SK-N-SH (cell line): ENCODE measurements at regions not wholly inside any gene's neighbourhood (a gene's known extent, or its start where the extent isn't known, plus 50 kb on each side); places are given as distances from the start of the nearest gene placed in this dataset.

Experiments
- CTCF ChIA-PET: fragments of 300-600, 350-600 bp; formaldehyde crosslinking; extraction: SDS; loops from one replicate; lab custom pipeline; 2021; lab: Yijun Ruan, JAX
- POLR2A ChIA-PET: fragments of 350-600 bp; sonication (Branson Sonifier 250); formaldehyde crosslinking; extraction: SDS; loops from one replicate; lab custom pipeline; 2020; ENCODE audit warnings: antibody characterized with exemption, inconsistent platforms; lab: Yijun Ruan, JAX
- DNase-seq: peaks from one replicate; pipeline ENCODE4 v3.0.0; 2012
- H2AFZ ChIP-seq: fragments of 200-600 bp; sonication (generic); 2 replicates; pipeline ENCODE4 v1.8.1; 2016; ENCODE audit warnings: antibody characterized with exemption, mild to moderate bottlenecking, low read depth
- H3F3A ChIP-seq: fragments of 200-600 bp; sonication (generic); replicated peaks from 2 replicates; pipeline ENCODE3; 2016; ENCODE audit warnings: antibody characterized with exemption, mild to moderate bottlenecking; ENCODE audit not compliant: insufficient read depth
- H3K27ac ChIP-seq, 2 experiments: fragments of 200-500 bp in 1 of 2; fragments of 200-600 bp in 1 of 2; sonication (Bioruptor generic) in 1 of 2; sonication (generic), shearing (Covaris generic) in 1 of 2; 2 replicates each; pipeline versions ENCODE4 v1.5.1 to v1.6.1; 2014 to 2016; ENCODE audit warnings: low read depth in 2 of 2, inconsistent platforms in 1 of 2, low read length in 1 of 2, mild to moderate bottlenecking in 1 of 2, mixed read lengths in 1 of 2
- H3K27me3 ChIP-seq: fragments of 200-600 bp; sonication (generic), shearing (Covaris generic); 2 replicates; pipeline ENCODE4 v1.6.1; 2016; ENCODE audit warnings: mixed run types; ENCODE audit not compliant: insufficient read depth
- H3K36me3 ChIP-seq, 2 experiments: fragments of 200-500 bp in 1 of 2; fragments of 200-600 bp in 1 of 2; sonication (Bioruptor generic) in 1 of 2; sonication (generic) in 1 of 2; replicated peaks in 1 of 2; 2 replicates each; pipeline versions ENCODE3 to v1.5.1; 2014 to 2016; ENCODE audit warnings: low read length in 1 of 2, mild to moderate bottlenecking in 1 of 2; ENCODE audit not compliant: insufficient read depth in 2 of 2, control insufficient read depth in 1 of 2
- H3K4me1 ChIP-seq, 2 experiments: fragments of 200-500 bp in 1 of 2; fragments of 200-600 bp in 1 of 2; sonication (Bioruptor generic) in 1 of 2; sonication (generic), shearing (Covaris generic) in 1 of 2; 2 replicates each; pipeline versions ENCODE4 v1.5.1 to v1.6.1; 2014 to 2016; ENCODE audit warnings: low read depth in 1 of 2, low read length in 1 of 2, mixed run types in 1 of 2; ENCODE audit not compliant: insufficient read depth in 2 of 2, control insufficient read depth in 1 of 2
- H3K4me2 ChIP-seq: fragments of 200-600 bp; sonication (generic), shearing (Covaris generic); 2 replicates; pipeline ENCODE4 v1.6.1; 2017; ENCODE audit warnings: mixed run types
- H3K4me3 ChIP-seq, 2 experiments: fragments of 200-500 bp in 1 of 2; fragments of 200-600 bp in 1 of 2; sonication (Bioruptor generic) in 1 of 2; sonication (generic), shearing (Covaris generic) in 1 of 2; 2 replicates each; pipeline versions ENCODE4 v1.5.1 to v1.8.1; 2014 to 2016; ENCODE audit warnings: low read depth in 2 of 2, inconsistent platforms in 1 of 2, low read length in 1 of 2, mild to moderate bottlenecking in 1 of 2, mixed read lengths in 1 of 2, moderate library complexity in 1 of 2
- H3K79me2 ChIP-seq: fragments of 200-600 bp; sonication (generic); 2 replicates; pipeline ENCODE4 v1.8.1; 2017; ENCODE audit warnings: mild to moderate bottlenecking; ENCODE audit not compliant: insufficient read depth
- H3K9ac ChIP-seq: fragments of 200-600 bp; sonication (generic); 2 replicates; pipeline ENCODE4 v1.6.1; 2017; ENCODE audit warnings: mixed run types
- H3K9me2 ChIP-seq: fragments of 200-600 bp; sonication (generic); 2 replicates; pipeline ENCODE4 v1.6.1; 2017; ENCODE audit warnings: mixed run types
- H3K9me3 ChIP-seq: fragments of 200-600 bp; sonication (generic); 2 replicates; pipeline ENCODE4 v1.6.1; 2017; ENCODE audit warnings: mixed run types, mild to moderate bottlenecking, moderate library complexity
- H4K20me1 ChIP-seq: fragments of 200-600 bp; sonication (generic); 2 replicates; pipeline ENCODE4 v1.6.1; 2017; ENCODE audit warnings: mild to moderate bottlenecking, mixed run types; ENCODE audit not compliant: insufficient read depth
- CTCF ChIP-seq: fragments of 200-600 bp; sonication (generic); IDR thresholded peaks from 2 replicates; pipeline ENCODE4 v1.6.1; 2017; ENCODE audit warnings: antibody characterized with exemption, mild to moderate bottlenecking, moderate library complexity
- EZH2phosphoT487 ChIP-seq: fragments of 200-600 bp; sonication (generic); IDR thresholded peaks from 2 replicates; pipeline ENCODE4 v1.6.1; 2017; ENCODE audit warnings: low read depth, mixed run types, mild to moderate bottlenecking, antibody characterized with exemption, moderate library complexity, borderline replicate concordance
- GATA2 ChIP-seq: sonication (generic); formaldehyde crosslinking; IDR thresholded peaks from 2 replicates; pipeline ENCODE4 v1.5.0; 2020; ENCODE audit warnings: mild to moderate bottlenecking, missing genetic modification reagents
- IRF3 ChIP-seq: fragments of 150-350 bp; IDR thresholded peaks from 2 replicates; pipeline ENCODE4 v1.6.1; 2016; ENCODE audit warnings: mild to moderate bottlenecking, low read depth, low read length
- JUND ChIP-seq: IDR thresholded peaks from 2 replicates; pipeline ENCODE4 v1.4.0; 2012
- MXI1 ChIP-seq: IDR thresholded peaks from 2 replicates; pipeline ENCODE4 v1.6.1; 2012; ENCODE audit warnings: mild to moderate bottlenecking, low read depth, low read length, improper control_type of control experiment
- NRF1 ChIP-seq: IDR thresholded peaks from 2 replicates; pipeline ENCODE4 v1.6.1; 2012; ENCODE audit warnings: low read depth, mild to moderate bottlenecking, low read length
- POLR2AphosphoS5 ChIP-seq: IDR thresholded peaks from 2 replicates; pipeline ENCODE4 v1.6.1; 2012; ENCODE audit warnings: low read depth, low read length
- RAD21 ChIP-seq: IDR thresholded peaks from 2 replicates; pipeline ENCODE4 v1.6.1; 2012; ENCODE audit warnings: mild to moderate bottlenecking, low read length
- RCOR1 ChIP-seq: fragments of 150-350 bp; IDR thresholded peaks from 2 replicates; pipeline ENCODE4 v1.6.1; 2017; ENCODE audit warnings: antibody characterized with exemption, low read length
- SIN3A ChIP-seq: IDR thresholded peaks from 2 replicates; pipeline ENCODE4 v1.6.1; 2012; ENCODE audit warnings: low read depth, mild to moderate bottlenecking, low read length, moderate library complexity, borderline replicate concordance
- WGBS: methylation state at CpG from one replicate; pipeline ENCODE4 v1.1.6; 2017; ENCODE audit warnings: low lambda C conversion rate; 5-methylcytosine and 5-hydroxymethylcytosine counted together
- TF ChIP-seq, protein P1 (sequence below): fragments of 150-350 bp; IDR thresholded peaks from 2 replicates; pipeline ENCODE4 v1.6.1; 2017; ENCODE audit warnings: antibody characterized with exemption, low read length, low read depth, borderline replicate concordance

- Histone ChIP-seq H3K79me2 (peaks cover 3% of the 10 kb centered on the region; the same call in 1 of the 2 replicates), H3F3A (peaks cover 34% of the 10 kb centered on the region), H3K9ac (no peak overlapping the region), H3K9me3 (no peaks in the 10 kb centered on the region), H3K4me3 (no peak overlapping the region), H3K27me3 (no peaks in the 10 kb centered on the region), H3K4me1 (peaks cover 14 to 34% of the 10 kb centered on the region in 2 experiments), H3K9me2 (no peaks in the 10 kb centered on the region), H4K20me1 (no peaks in the 10 kb centered on the region), H3K4me2 (no peak overlapping the region), H2AFZ (no peak overlapping the region), H3K27ac (peak overlapping the region in 1 of 2 experiments; percentile 66; a peak in 2 of 4 replicates), H3K36me3 (peaks cover 0 to 13% of the 10 kb centered on the region in 2 experiments)
- no peak for TF ChIP-seq RAD21
- no peak for TF ChIP-seq NRF1
- no peak for TF ChIP-seq POLR2AphosphoS5
- TF ChIP-seq CTCF = no peak
- no peak for TF ChIP-seq GATA2 (CRISPR knock-in tag)
- no peak for TF ChIP-seq JUND
- TF ChIP-seq, protein P1, sequence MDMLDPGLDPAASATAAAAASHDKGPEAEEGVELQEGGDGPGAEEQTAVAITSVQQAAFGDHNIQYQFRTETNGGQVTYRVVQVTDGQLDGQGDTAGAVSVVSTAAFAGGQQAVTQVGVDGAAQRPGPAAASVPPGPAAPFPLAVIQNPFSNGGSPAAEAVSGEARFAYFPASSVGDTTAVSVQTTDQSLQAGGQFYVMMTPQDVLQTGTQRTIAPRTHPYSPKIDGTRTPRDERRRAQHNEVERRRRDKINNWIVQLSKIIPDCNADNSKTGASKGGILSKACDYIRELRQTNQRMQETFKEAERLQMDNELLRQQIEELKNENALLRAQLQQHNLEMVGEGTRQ = no peak
- no peak for TF ChIP-seq EZH2phosphoT487
- no peak for TF ChIP-seq SIN3A
- no peak for TF ChIP-seq RCOR1
- no peak for TF ChIP-seq MXI1
- TF ChIP-seq IRF3 = no peak
- POLR2A ChIA-PET = interaction anchor here (1.1 kb wide), 1 partner anchor 27 kb away, joined by 3 read pairs; no protein-coding TSS in a partner anchor
- CTCF ChIA-PET = interaction anchor here (0.7 to 3.9 kb wide), 8 partner anchors 9 to 246 kb away, joined by 3 to 22 read pairs (median 4); no protein-coding TSS in a partner anchor
- DNase-seq = no peak
- WGBS = 96% methylated on average over 7 of the region's 8 CpGs
These were observed 195.6 kb upstream of the TPM1 start for GRCh38 chr15:62846805-62847495.
